ENCODE measurements at regions not wholly inside any gene's neighbourhood (a gene's known extent, or its start where the extent isn't known, plus 50 kb on each side); places are given as distances from the start of the nearest gene placed in this dataset.
"Not testable (repeated sequence)": the region's sequence is repeated elsewhere in the genome, so short reads cannot be mapped to it uniquely, and the experiment has no call there.

- POLR2A ChIA-PET: no interaction called here
- no peak for DNase-seq (ENCODE audit: extremely low spot score)
- TF ChIP-seq CTCF (IDR thresholded peaks at IDR 0.05; ENCODE audit: control extremely low read depth, extremely low read depth, low read depth, missing control alignments): no peak
- CTCF ChIA-PET: interaction anchor here (1.2 kb wide), 1 partner anchor 213 kb away, joined by 3 read pairs; no protein-coding TSS in a partner anchor
These were observed 125.8 kb upstream of the TGFBR2 start for GRCh38 chr3:30480587-30480986.

GRCh38 chr3:30481241-30481640 is 125.2 kb upstream of the TGFBR2 start:
- DNase-seq (ENCODE audit: extremely low spot score): no peak
- POLR2A ChIA-PET: no interaction called here
- no peak for TF ChIP-seq CTCF (IDR thresholded peaks at IDR 0.05; ENCODE audit: control extremely low read depth, extremely low read depth, low read depth, missing control alignments)
- CTCF ChIA-PET: interaction anchor here (1.2 kb wide), 1 partner anchor 212 kb away, joined by 3 read pairs; no protein-coding TSS in a partner anchor

- POLR2A ChIA-PET; DNase-seq (ENCODE audit: extremely low spot score): not testable (repeated sequence)
These were observed 122.2 kb upstream of the TGFBR2 start for GRCh38 chr3:30484229-30484628.

GRCh38 chr3:30486368-30486767 is 120.0 kb upstream of the TGFBR2 start:
- POLR2A ChIA-PET: no interaction called here
- CTCF ChIA-PET: interaction anchor here (0.9 kb wide), 1 partner anchor 30 kb away, joined by 3 read pairs; no protein-coding TSS in a partner anchor

More at GRCh38 chr3:30484229-30484628, 122.2 kb upstream of the TGFBR2 start:
- CTCF ChIA-PET: not testable (repeated sequence)

GRCh38 chr3:30488070-30488756 is 118.2 kb upstream of the TGFBR2 start:
- ChIA-PET POLR2A (no interaction called here), CTCF (interaction anchor here (1.0 kb wide), 1 partner anchor 11 kb away, joined by 3 read pairs; no protein-coding TSS in a partner anchor)
- DNase-seq (ENCODE audit: extremely low spot score): no peak
- TF ChIP-seq CTCF (IDR thresholded peaks at IDR 0.05; ENCODE audit: control extremely low read depth, extremely low read depth, low read depth, missing control alignments): no peak

More at GRCh38 chr3:30486368-30486767, 120.0 kb upstream of the TGFBR2 start:
- DNase-seq (ENCODE audit: extremely low spot score): no peak
- no peak for TF ChIP-seq CTCF (IDR thresholded peaks at IDR 0.05; ENCODE audit: control extremely low read depth, extremely low read depth, low read depth, missing control alignments)

GRCh38 chr3:30492322-30493192 is 113.8 kb upstream of the TGFBR2 start:
- no peak for TF ChIP-seq CTCF (IDR thresholded peaks at IDR 0.05; ENCODE audit: control extremely low read depth, extremely low read depth, low read depth, missing control alignments)
- no peak for DNase-seq (ENCODE audit: extremely low spot score)
- POLR2A ChIA-PET: no interaction called here
- CTCF ChIA-PET: interaction anchor here (0.9 to 1.1 kb wide), 2 partner anchors 12 to 15 kb away, joined by 3 read pairs; no protein-coding TSS in a partner anchor

- DNase-seq (ENCODE audit: extremely low spot score): no peak
- no peak for TF ChIP-seq CTCF (IDR thresholded peaks at IDR 0.05; ENCODE audit: control extremely low read depth, extremely low read depth, low read depth, missing control alignments)
- ChIA-PET CTCF (no interaction called here), POLR2A (no interaction called here)
These were observed 112.5 kb upstream of the TGFBR2 start for GRCh38 chr3:30493911-30494311.

All from GM10248 (cell line).